PC-9 (cell line): ENCODE measurements at regions not wholly inside any gene's neighbourhood (a gene's known extent, or its start where the extent isn't known, plus 50 kb on each side); places are given as distances from the start of the nearest gene placed in this dataset.

Experiments
- CTCF ChIP-seq: fragments of 200-600 bp; sonication (generic); conservative IDR thresholded peaks from 2 replicates; pipeline ENCODE4 v1.6.1; 2017; ENCODE audit warnings: mixed run types, antibody characterized with exemption, mild to moderate bottlenecking, moderate library complexity
- EZH2 ChIP-seq: fragments of 200-600 bp; sonication (generic); IDR thresholded peaks from 2 replicates; pipeline ENCODE4 v1.8.0; 2017; ENCODE audit warnings: antibody characterized with exemption, low read depth

GRCh38 chr2:171228826-171229225, 68.1 kb upstream of the TLK1 start:
- TF ChIP-seq EZH2 (no peak), CTCF (no peak)
